H9 (cell line): ENCODE measurements at regions not wholly inside any gene's neighbourhood (a gene's known extent, or its start where the extent isn't known, plus 50 kb on each side); places are given as distances from the start of the nearest gene placed in this dataset.

Source experiments
- DNase-seq: peaks from one replicate; pipeline ENCODE4 v3.0.0-alpha.2; 2017
- H2AFZ ChIP-seq: one replicate; pipeline ENCODE4 v1.6.1; 2013; ENCODE audit warnings: mild to moderate bottlenecking, low read length, control low read depth, moderate library complexity
- H2AK5ac ChIP-seq: 2 replicates; pipeline ENCODE4 v1.6.1; 2013; ENCODE audit warnings: low read length, control low read depth, mixed read lengths; ENCODE audit not compliant: insufficient read length
- H2BK120ac ChIP-seq: one replicate; pipeline ENCODE4 v1.6.1; 2013; ENCODE audit warnings: low read depth, mild to moderate bottlenecking, low read length, control low read depth, inconsistent platforms; ENCODE audit not compliant: poor library complexity, severe bottlenecking
- H2BK12ac ChIP-seq: 2 replicates; pipeline ENCODE4 v1.6.1; 2013; ENCODE audit warnings: low read length, control low read depth, mixed read lengths, low read depth; ENCODE audit not compliant: insufficient read length
- H2BK15ac ChIP-seq: 2 replicates; pipeline ENCODE4 v1.6.1; 2013; ENCODE audit warnings: low read depth, low read length, control low read depth
- H2BK20ac ChIP-seq: one replicate; pipeline ENCODE4 v1.6.1; 2013; ENCODE audit warnings: low read depth, mild to moderate bottlenecking, low read length, control low read depth, inconsistent platforms; ENCODE audit not compliant: poor library complexity, severe bottlenecking
- H2BK5ac ChIP-seq: 2 replicates; pipeline ENCODE4 v1.6.1; 2013; ENCODE audit warnings: low read length, control low read depth, mixed read lengths; ENCODE audit not compliant: insufficient read length
- H3K14ac ChIP-seq: 2 replicates; pipeline ENCODE4 v1.6.1; 2013; ENCODE audit warnings: low read length, control low read depth; ENCODE audit not compliant: insufficient read depth
- H3K18ac ChIP-seq: 2 replicates; pipeline ENCODE4 v1.6.1; 2013; ENCODE audit warnings: low read depth, mild to moderate bottlenecking, mixed read lengths, low read length, control low read depth; ENCODE audit not compliant: insufficient read length
- H3K23ac ChIP-seq: 2 replicates; pipeline ENCODE4 v1.6.1; 2013; ENCODE audit warnings: low read length, control low read depth, mixed read lengths, low read depth; ENCODE audit not compliant: insufficient read length
- H3K23me2 ChIP-seq: 2 replicates; pipeline ENCODE4 v1.6.1; 2013; ENCODE audit warnings: low read depth, mild to moderate bottlenecking, mixed read lengths, low read length, control low read depth; ENCODE audit not compliant: insufficient read length, poor library complexity, severe bottlenecking
- H3K27ac ChIP-seq: 2 replicates; pipeline ENCODE4 v1.5.1; 2013; ENCODE audit warnings: low read length, control low read depth, mixed read lengths, low read depth; ENCODE audit not compliant: insufficient read length
- H3K27me3 ChIP-seq: 2 replicates; pipeline ENCODE4 v1.6.1; 2013; ENCODE audit warnings: low read length, control low read depth, inconsistent platforms; ENCODE audit not compliant: insufficient read depth
- H3K4ac ChIP-seq: 2 replicates; pipeline ENCODE4 v1.6.1; 2013; ENCODE audit warnings: low read depth, mild to moderate bottlenecking, control low read depth, inconsistent platforms, low read length, moderate library complexity
- H3K4me1 ChIP-seq: 2 replicates; pipeline ENCODE4 v1.6.1; 2013; ENCODE audit warnings: low read length, control low read depth, inconsistent platforms; ENCODE audit not compliant: insufficient read depth
- H3K4me2 ChIP-seq: 2 replicates; pipeline ENCODE4 v1.6.1; 2013; ENCODE audit warnings: low read length, control low read depth, mixed read lengths; ENCODE audit not compliant: insufficient read length, insufficient read depth
- H3K56ac ChIP-seq: 2 replicates; pipeline ENCODE4 v1.6.1; 2013; ENCODE audit warnings: low read depth, mild to moderate bottlenecking, mixed read lengths, low read length, control low read depth; ENCODE audit not compliant: insufficient read length
- H3K79me1 ChIP-seq: 2 replicates; pipeline ENCODE4 v1.6.1; 2013; ENCODE audit warnings: low read depth, mild to moderate bottlenecking, moderate library complexity, low read length, control low read depth, inconsistent platforms; ENCODE audit not compliant: insufficient read depth, poor library complexity, severe bottlenecking
- H3K79me2 ChIP-seq: 2 replicates; pipeline ENCODE4 v1.6.1; 2013; ENCODE audit warnings: low read length, control low read depth, inconsistent platforms; ENCODE audit not compliant: insufficient read depth
- H3K9ac ChIP-seq: 2 replicates; pipeline ENCODE4 v1.6.1; 2013; ENCODE audit warnings: low read length, control low read depth, mixed read lengths; ENCODE audit not compliant: insufficient read length; ENCODE audit errors: extremely low read depth
- H3K9me3 ChIP-seq: one replicate; pipeline ENCODE4 v1.6.1; 2013; ENCODE audit warnings: low read depth, low read length, inconsistent platforms; ENCODE audit not compliant: control insufficient read depth
- H3T11ph ChIP-seq: one replicate; pipeline ENCODE4 v1.6.1; 2013; ENCODE audit warnings: mild to moderate bottlenecking, low read length, control low read depth, inconsistent platforms
- H4K20me1 ChIP-seq: one replicate; pipeline ENCODE4 v1.6.1; 2013; ENCODE audit not compliant: control insufficient read depth, insufficient read length, insufficient read depth
- H4K5ac ChIP-seq: 2 replicates; pipeline ENCODE4 v1.6.1; 2013; ENCODE audit warnings: low read depth, mild to moderate bottlenecking, mixed read lengths, low read length, control low read depth; ENCODE audit not compliant: insufficient read length
- H4K8ac ChIP-seq: replicated peaks from 2 replicates; pipeline ENCODE4 v1.6.1; 2013; ENCODE audit warnings: low read length, control low read depth, mixed read lengths, low read depth; ENCODE audit not compliant: insufficient read length
- H4K91ac ChIP-seq: 2 replicates; pipeline ENCODE4 v1.6.1; 2013; ENCODE audit warnings: low read depth, mild to moderate bottlenecking, moderate library complexity, mixed read lengths, low read length, control low read depth; ENCODE audit not compliant: insufficient read length
- H3K27ac Mint-ChIP-seq, 3 experiments: 2 replicates in 2 of 3; 3 replicates in 1 of 3; pipeline ENCODE4 v1.8.0; 2020 to 2021; ENCODE audit warnings: mixed read lengths in 3 of 3, mild to moderate bottlenecking in 1 of 3, moderate library complexity in 1 of 3
- H3K27me3 Mint-ChIP-seq: 2 replicates; pipeline ENCODE4 v1.8.0; 2021; ENCODE audit warnings: low read depth, mild to moderate bottlenecking, moderate library complexity, mixed read lengths
- H3K36me3 Mint-ChIP-seq, 3 experiments: 2 replicates in 2 of 3; 3 replicates in 1 of 3; pipeline ENCODE4 v1.8.0; 2020 to 2021; ENCODE audit warnings: low read depth in 3 of 3, mixed read lengths in 3 of 3; ENCODE audit not compliant: insufficient read depth in 1 of 3
- H3K4me1 Mint-ChIP-seq, 2 experiments: 2 replicates each; pipeline ENCODE4 v1.8.0; 2020; ENCODE audit warnings: mixed read lengths in 2 of 2
- H3K4me3 Mint-ChIP-seq, 2 experiments: 2 replicates in 1 of 2; 3 replicates in 1 of 2; pipeline ENCODE4 v1.8.0; 2020 to 2021; ENCODE audit warnings: mild to moderate bottlenecking in 2 of 2, mixed read lengths in 2 of 2, moderate library complexity in 1 of 2
- H3K9me3 Mint-ChIP-seq, 2 experiments: 2 replicates in 1 of 2; 3 replicates in 1 of 2; pipeline ENCODE4 v1.8.0; 2020; ENCODE audit warnings: mild to moderate bottlenecking in 2 of 2, mixed read lengths in 2 of 2, moderate library complexity in 1 of 2
- CTCF ChIP-seq: fragments of 200-600 bp; sonication (generic); conservative IDR thresholded peaks from 3 replicates; pipeline ENCODE4 v1.8.0; 2021; ENCODE audit warnings: antibody characterized with exemption, mild to moderate bottlenecking
- WGBS: extraction: QIAGEN DNeasy Blood & Tissue Kit; methylation state at CpG from one replicate; pipeline ENCODE4 v1.1.7; 2013; ENCODE audit warnings: missing lambda C conversion rate, low lambda C conversion rate, mixed read lengths; ENCODE audit not compliant: insufficient read length; ENCODE audit errors: extremely low coverage; 5-methylcytosine and 5-hydroxymethylcytosine counted together

- TF ChIP-seq CTCF = no peak
- no CpG with 5 or more reads among the region's 1 CpG for WGBS
- peaks cover 6% of the 10 kb centered on the region; the same call in 1 of the 2 replicates for H3K27me3 Mint-ChIP-seq
Observed at GRCh38 chr1:30290581-30290980, 432.8 kb downstream of the MATN1 start.

More at GRCh38 chr1:30290581-30290980, 432.8 kb downstream of the MATN1 start:
- H3K4ac ChIP-seq = no peak overlapping the region
- no peaks in the 10 kb centered on the region for H3K23me2 ChIP-seq
- peaks cover 8% of the 10 kb centered on the region for H3K9me3 ChIP-seq
- no peak overlapping the region for H2AFZ ChIP-seq
- no peak overlapping the region for H3K14ac ChIP-seq
- H2BK15ac ChIP-seq = no peak overlapping the region
- H3K27ac ChIP-seq = no peak overlapping the region
- no peaks in the 10 kb centered on the region for H4K20me1 ChIP-seq
- no peak overlapping the region for H3T11ph ChIP-seq
- 0 out of 4 replicates have a peak, but pooled peaks cover 0 to 2% of the 10 kb centered on the region in 2 experiments for H3K4me1 Mint-ChIP-seq
- no peak for DNase-seq
- H3K27me3 ChIP-seq = no peaks in the 10 kb centered on the region
- H4K5ac ChIP-seq = no peak overlapping the region
- peaks cover 14% of the 10 kb centered on the region in 2 experiments for H3K9me3 Mint-ChIP-seq
- no peak overlapping the region for H3K4me2 ChIP-seq
- no peak overlapping the region for H3K9ac ChIP-seq
- H3K4me1 ChIP-seq = no peaks in the 10 kb centered on the region
- H3K27ac Mint-ChIP-seq = no peak overlapping the region
- no peak overlapping the region for H2BK5ac ChIP-seq
- no peak overlapping the region for H3K18ac ChIP-seq
- H3K79me1 ChIP-seq = no peaks in the 10 kb centered on the region
- no peak overlapping the region for H3K4me3 Mint-ChIP-seq
- no peak overlapping the region for H2BK12ac ChIP-seq
- H2AK5ac ChIP-seq = no peak overlapping the region
- H3K36me3 Mint-ChIP-seq = peaks cover 0 to 4% (median 2%) of the 10 kb centered on the region in 3 experiments; a peak in 3 of 7 replicates
- no peak overlapping the region for H4K8ac ChIP-seq
- no peak overlapping the region for H4K91ac ChIP-seq
- H3K23ac ChIP-seq = no peak overlapping the region
- H2BK20ac ChIP-seq = no peak overlapping the region
- H2BK120ac ChIP-seq = no peak overlapping the region
- H3K56ac ChIP-seq = no peak overlapping the region
- H3K79me2 ChIP-seq = no peaks in the 10 kb centered on the region
